ENCODE measurements at regions not wholly inside any gene's neighbourhood (a gene's known extent, or its start where the extent isn't known, plus 50 kb on each side); places are given as distances from the start of the nearest gene placed in this dataset.

DNA sequence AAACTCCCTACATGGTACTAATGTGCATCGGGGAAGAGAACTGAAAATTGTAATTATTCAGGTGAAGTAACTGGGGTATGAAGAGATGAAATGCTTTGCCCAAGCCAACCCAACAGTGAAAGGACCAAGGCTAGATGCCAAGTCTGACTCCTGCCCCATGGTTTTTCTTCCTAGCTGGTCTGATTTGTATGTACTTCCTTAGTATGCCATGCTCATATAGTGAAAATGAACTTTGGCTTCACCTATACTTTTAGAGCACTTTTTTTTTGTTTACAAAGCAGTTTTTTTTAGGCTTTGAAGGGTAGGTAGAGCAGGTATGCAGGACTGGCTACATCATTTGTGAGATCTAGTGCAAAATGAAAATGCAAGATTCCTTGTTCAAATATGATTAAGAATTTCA lies 359.4 kb upstream of the RIOK2 start:
- TF ChIP-seq POLR2A (IDR thresholded peaks at IDR 0.05; ENCODE audit: low read depth, low read length): no peak
- no peak for TF ChIP-seq TAF1 (IDR thresholded peaks at IDR 0.05; ENCODE audit: borderline replicate concordance, low read depth, low read length)
- TF ChIP-seq POLR2AphosphoS5 (IDR thresholded peaks at IDR 0.05; ENCODE audit: low read depth, low read length): no peak

Data from GM12892 (cell line).